SK-N-SH (cell line): ENCODE measurements at regions not wholly inside any gene's neighbourhood (a gene's known extent, or its start where the extent isn't known, plus 50 kb on each side); places are given as distances from the start of the nearest gene placed in this dataset.

ENCODE experiments used
- CTCF ChIA-PET: fragments of 300-600, 350-600 bp; formaldehyde crosslinking; extraction: SDS; loops from one replicate; lab custom pipeline; 2021; lab: Yijun Ruan, JAX
- POLR2A ChIA-PET: fragments of 350-600 bp; sonication (Branson Sonifier 250); formaldehyde crosslinking; extraction: SDS; loops from one replicate; lab custom pipeline; 2020; ENCODE audit warnings: antibody characterized with exemption, inconsistent platforms; lab: Yijun Ruan, JAX
- DNase-seq: peaks from one replicate; pipeline ENCODE4 v3.0.0; 2012
- H2AFZ ChIP-seq: fragments of 200-600 bp; sonication (generic); 2 replicates; pipeline ENCODE4 v1.8.1; 2016; ENCODE audit warnings: antibody characterized with exemption, mild to moderate bottlenecking, low read depth
- H3F3A ChIP-seq: fragments of 200-600 bp; sonication (generic); replicated peaks from 2 replicates; pipeline ENCODE3; 2016; ENCODE audit warnings: antibody characterized with exemption, mild to moderate bottlenecking; ENCODE audit not compliant: insufficient read depth
- H3K27ac ChIP-seq, 2 experiments: fragments of 200-500 bp in 1 of 2; fragments of 200-600 bp in 1 of 2; sonication (Bioruptor generic) in 1 of 2; sonication (generic), shearing (Covaris generic) in 1 of 2; 2 replicates each; pipeline versions ENCODE4 v1.5.1 to v1.6.1; 2014 to 2016; ENCODE audit warnings: low read depth in 2 of 2, inconsistent platforms in 1 of 2, low read length in 1 of 2, mild to moderate bottlenecking in 1 of 2, mixed read lengths in 1 of 2
- H3K27me3 ChIP-seq: fragments of 200-600 bp; sonication (generic), shearing (Covaris generic); 2 replicates; pipeline ENCODE4 v1.6.1; 2016; ENCODE audit warnings: mixed run types; ENCODE audit not compliant: insufficient read depth
- H3K36me3 ChIP-seq, 2 experiments: fragments of 200-500 bp in 1 of 2; fragments of 200-600 bp in 1 of 2; sonication (Bioruptor generic) in 1 of 2; sonication (generic) in 1 of 2; replicated peaks in 1 of 2; 2 replicates each; pipeline versions ENCODE3 to v1.5.1; 2014 to 2016; ENCODE audit warnings: low read length in 1 of 2, mild to moderate bottlenecking in 1 of 2; ENCODE audit not compliant: insufficient read depth in 2 of 2, control insufficient read depth in 1 of 2
- H3K4me1 ChIP-seq, 2 experiments: fragments of 200-500 bp in 1 of 2; fragments of 200-600 bp in 1 of 2; sonication (Bioruptor generic) in 1 of 2; sonication (generic), shearing (Covaris generic) in 1 of 2; 2 replicates each; pipeline versions ENCODE4 v1.5.1 to v1.6.1; 2014 to 2016; ENCODE audit warnings: low read depth in 1 of 2, low read length in 1 of 2, mixed run types in 1 of 2; ENCODE audit not compliant: insufficient read depth in 2 of 2, control insufficient read depth in 1 of 2
- H3K4me2 ChIP-seq: fragments of 200-600 bp; sonication (generic), shearing (Covaris generic); 2 replicates; pipeline ENCODE4 v1.6.1; 2017; ENCODE audit warnings: mixed run types
- H3K4me3 ChIP-seq, 2 experiments: fragments of 200-500 bp in 1 of 2; fragments of 200-600 bp in 1 of 2; sonication (Bioruptor generic) in 1 of 2; sonication (generic), shearing (Covaris generic) in 1 of 2; 2 replicates each; pipeline versions ENCODE4 v1.5.1 to v1.8.1; 2014 to 2016; ENCODE audit warnings: low read depth in 2 of 2, inconsistent platforms in 1 of 2, low read length in 1 of 2, mild to moderate bottlenecking in 1 of 2, mixed read lengths in 1 of 2, moderate library complexity in 1 of 2
- H3K79me2 ChIP-seq: fragments of 200-600 bp; sonication (generic); 2 replicates; pipeline ENCODE4 v1.8.1; 2017; ENCODE audit warnings: mild to moderate bottlenecking; ENCODE audit not compliant: insufficient read depth
- H3K9ac ChIP-seq: fragments of 200-600 bp; sonication (generic); 2 replicates; pipeline ENCODE4 v1.6.1; 2017; ENCODE audit warnings: mixed run types
- H3K9me2 ChIP-seq: fragments of 200-600 bp; sonication (generic); 2 replicates; pipeline ENCODE4 v1.6.1; 2017; ENCODE audit warnings: mixed run types
- H3K9me3 ChIP-seq: fragments of 200-600 bp; sonication (generic); 2 replicates; pipeline ENCODE4 v1.6.1; 2017; ENCODE audit warnings: mixed run types, mild to moderate bottlenecking, moderate library complexity
- H4K20me1 ChIP-seq: fragments of 200-600 bp; sonication (generic); 2 replicates; pipeline ENCODE4 v1.6.1; 2017; ENCODE audit warnings: mild to moderate bottlenecking, mixed run types; ENCODE audit not compliant: insufficient read depth
- ELF1 ChIP-seq: IDR thresholded peaks from 2 replicates; pipeline ENCODE4 v1.4.0; 2012
- EZH2phosphoT487 ChIP-seq: fragments of 200-600 bp; sonication (generic); IDR thresholded peaks from 2 replicates; pipeline ENCODE4 v1.6.1; 2017; ENCODE audit warnings: low read depth, mixed run types, mild to moderate bottlenecking, antibody characterized with exemption, moderate library complexity, borderline replicate concordance
- FOSL2 ChIP-seq: IDR thresholded peaks from 2 replicates; pipeline ENCODE4 v1.4.0; 2012; ENCODE audit warnings: low read depth, mild to moderate bottlenecking, moderate library complexity, borderline replicate concordance
- FOXJ3 ChIP-seq: sonication (generic); formaldehyde crosslinking; IDR thresholded peaks from 2 replicates; pipeline ENCODE4 v1.5.1; 2020; ENCODE audit warnings: mild to moderate bottlenecking, missing genetic modification reagents
- JUND ChIP-seq: IDR thresholded peaks from 2 replicates; pipeline ENCODE4 v1.4.0; 2012
- MXI1 ChIP-seq: IDR thresholded peaks from 2 replicates; pipeline ENCODE4 v1.6.1; 2012; ENCODE audit warnings: mild to moderate bottlenecking, low read depth, low read length, improper control_type of control experiment
- NFIC ChIP-seq: IDR thresholded peaks from 2 replicates; pipeline ENCODE4 v1.4.0; 2012; ENCODE audit warnings: borderline replicate concordance
- NRF1 ChIP-seq: IDR thresholded peaks from 2 replicates; pipeline ENCODE4 v1.6.1; 2012; ENCODE audit warnings: low read depth, mild to moderate bottlenecking, low read length
- POLR2AphosphoS5 ChIP-seq: IDR thresholded peaks from 2 replicates; pipeline ENCODE4 v1.6.1; 2012; ENCODE audit warnings: low read depth, low read length
- RAD21 ChIP-seq: IDR thresholded peaks from 2 replicates; pipeline ENCODE4 v1.6.1; 2012; ENCODE audit warnings: mild to moderate bottlenecking, low read length
- RCOR1 ChIP-seq: fragments of 150-350 bp; IDR thresholded peaks from 2 replicates; pipeline ENCODE4 v1.6.1; 2017; ENCODE audit warnings: antibody characterized with exemption, low read length
- RXRA ChIP-seq: IDR thresholded peaks from 2 replicates; pipeline ENCODE4 v1.4.0; 2012; ENCODE audit warnings: low read depth, mild to moderate bottlenecking, borderline replicate concordance
- TAF1 ChIP-seq: IDR thresholded peaks from 2 replicates; pipeline ENCODE4 v1.6.1; 2012; ENCODE audit warnings: low read depth, mild to moderate bottlenecking, low read length, moderate library complexity, borderline replicate concordance
- TCF12 ChIP-seq: IDR thresholded peaks from 2 replicates; pipeline ENCODE4 v1.4.0; 2012
- WGBS: methylation state at CpG from one replicate; pipeline ENCODE4 v1.1.6; 2017; ENCODE audit warnings: low lambda C conversion rate; 5-methylcytosine and 5-hydroxymethylcytosine counted together
- TF ChIP-seq, protein P1 (sequence below): IDR thresholded peaks from 2 replicates; pipeline ENCODE4 v1.4.0; 2012; ENCODE audit warnings: low read depth, borderline replicate concordance
- TF ChIP-seq, protein P2 (sequence below): fragments of 150-350 bp; IDR thresholded peaks from 2 replicates; pipeline ENCODE4 v1.6.1; 2017; ENCODE audit warnings: antibody characterized with exemption, low read length, low read depth, borderline replicate concordance
- TF ChIP-seq, protein P3 (sequence below): fragments of 150-350 bp; IDR thresholded peaks from 2 replicates; pipeline ENCODE4 v1.6.1; 2016; ENCODE audit warnings: mild to moderate bottlenecking, low read depth, low read length
- TF ChIP-seq, protein P4 (sequence below): IDR thresholded peaks from 2 replicates; pipeline ENCODE4 v1.4.0; 2012; ENCODE audit warnings: low read depth

DNA sequence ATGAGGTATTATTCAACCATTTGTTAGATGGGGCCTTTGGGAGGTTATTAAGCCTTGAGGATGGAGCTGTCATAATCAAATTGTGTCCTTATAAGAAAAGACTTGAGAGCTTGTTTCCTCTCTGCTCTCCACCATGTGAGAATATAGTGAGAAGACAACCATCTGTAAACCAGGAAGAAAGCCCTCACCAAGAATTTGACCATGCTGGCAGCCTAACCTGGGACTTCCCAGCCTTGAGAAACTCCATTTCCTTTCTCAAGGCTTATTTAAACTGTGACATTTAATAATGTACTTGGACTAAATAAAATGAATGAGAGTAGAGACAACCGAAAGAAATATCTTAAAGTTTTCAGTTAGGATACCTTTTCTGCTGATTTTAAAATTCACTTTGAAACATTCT lies 83.7 kb upstream of the GC start:
- no peaks in the 10 kb centered on the region for H4K20me1 ChIP-seq
- no peaks in the 10 kb centered on the region for H3K79me2 ChIP-seq
- 0% methylated on average over 1 of the region's 1 CpG for WGBS
- ChIA-PET CTCF (interaction anchor here (1.4 kb wide), 1 partner anchor 11 kb away, joined by 3 read pairs; no protein-coding TSS in a partner anchor), POLR2A (no interaction called here)
- H2AFZ ChIP-seq, result no peak overlapping the region
- H3K4me1 ChIP-seq, result no peaks in the 10 kb centered on the region
- no peak overlapping the region for H3K27ac ChIP-seq
- H3F3A ChIP-seq, result no peaks in the 10 kb centered on the region
- no peaks in the 10 kb centered on the region for H3K9me2 ChIP-seq
- H3K9ac ChIP-seq, result no peak overlapping the region
- no peak for DNase-seq
- H3K9me3 ChIP-seq, result no peaks in the 10 kb centered on the region
- no peak overlapping the region for H3K4me3 ChIP-seq
- TF ChIP-seq, protein P1, sequence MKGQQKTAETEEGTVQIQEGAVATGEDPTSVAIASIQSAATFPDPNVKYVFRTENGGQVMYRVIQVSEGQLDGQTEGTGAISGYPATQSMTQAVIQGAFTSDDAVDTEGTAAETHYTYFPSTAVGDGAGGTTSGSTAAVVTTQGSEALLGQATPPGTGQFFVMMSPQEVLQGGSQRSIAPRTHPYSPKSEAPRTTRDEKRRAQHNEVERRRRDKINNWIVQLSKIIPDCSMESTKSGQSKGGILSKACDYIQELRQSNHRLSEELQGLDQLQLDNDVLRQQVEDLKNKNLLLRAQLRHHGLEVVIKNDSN, result no peak
- TF ChIP-seq ELF1 (no peak), RAD21 (no peak), NFIC (no peak), EZH2phosphoT487 (no peak)
- no peaks in the 10 kb centered on the region for H3K36me3 ChIP-seq
- H3K27me3 ChIP-seq, result no peaks in the 10 kb centered on the region
- H3K4me2 ChIP-seq, result no peak overlapping the region

DNA sequence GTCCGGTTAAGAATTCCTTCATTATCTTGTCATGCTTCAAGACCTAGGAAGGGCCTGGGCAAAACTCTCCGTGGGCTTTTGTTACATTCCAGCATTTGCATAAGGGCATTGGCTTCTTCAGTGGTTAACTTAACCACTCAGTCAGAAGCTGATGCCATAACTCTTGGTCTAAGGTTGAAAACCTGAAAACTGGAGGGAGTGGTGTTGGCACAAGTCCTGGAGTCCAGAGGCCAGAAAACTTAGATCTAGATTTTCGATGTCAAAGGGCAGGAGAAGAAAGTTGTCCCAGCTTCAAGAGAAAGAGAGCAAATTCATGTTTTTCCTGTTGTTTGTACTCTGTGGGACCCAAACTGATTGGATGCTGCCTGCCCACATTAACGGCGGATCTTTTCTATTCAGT lies 86.6 kb upstream of the GC start:
- no peak overlapping the region for H3K4me2 ChIP-seq
- POLR2A ChIA-PET, result no interaction called here
- TF ChIP-seq TCF12, result no peak
- no peak for TF ChIP-seq TAF1
- TF ChIP-seq, protein P2, sequence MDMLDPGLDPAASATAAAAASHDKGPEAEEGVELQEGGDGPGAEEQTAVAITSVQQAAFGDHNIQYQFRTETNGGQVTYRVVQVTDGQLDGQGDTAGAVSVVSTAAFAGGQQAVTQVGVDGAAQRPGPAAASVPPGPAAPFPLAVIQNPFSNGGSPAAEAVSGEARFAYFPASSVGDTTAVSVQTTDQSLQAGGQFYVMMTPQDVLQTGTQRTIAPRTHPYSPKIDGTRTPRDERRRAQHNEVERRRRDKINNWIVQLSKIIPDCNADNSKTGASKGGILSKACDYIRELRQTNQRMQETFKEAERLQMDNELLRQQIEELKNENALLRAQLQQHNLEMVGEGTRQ, result no peak
- no peak for TF ChIP-seq MXI1
- no peak for TF ChIP-seq RXRA
- TF ChIP-seq FOXJ3 (CRISPR knock-in tag), result no peak
- TF ChIP-seq NRF1, result no peak
- TF ChIP-seq, protein P3, sequence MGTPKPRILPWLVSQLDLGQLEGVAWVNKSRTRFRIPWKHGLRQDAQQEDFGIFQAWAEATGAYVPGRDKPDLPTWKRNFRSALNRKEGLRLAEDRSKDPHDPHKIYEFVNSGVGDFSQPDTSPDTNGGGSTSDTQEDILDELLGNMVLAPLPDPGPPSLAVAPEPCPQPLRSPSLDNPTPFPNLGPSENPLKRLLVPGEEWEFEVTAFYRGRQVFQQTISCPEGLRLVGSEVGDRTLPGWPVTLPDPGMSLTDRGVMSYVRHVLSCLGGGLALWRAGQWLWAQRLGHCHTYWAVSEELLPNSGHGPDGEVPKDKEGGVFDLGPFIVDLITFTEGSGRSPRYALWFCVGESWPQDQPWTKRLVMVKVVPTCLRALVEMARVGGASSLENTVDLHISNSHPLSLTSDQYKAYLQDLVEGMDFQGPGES, result no peak
- TF ChIP-seq, protein P4, sequence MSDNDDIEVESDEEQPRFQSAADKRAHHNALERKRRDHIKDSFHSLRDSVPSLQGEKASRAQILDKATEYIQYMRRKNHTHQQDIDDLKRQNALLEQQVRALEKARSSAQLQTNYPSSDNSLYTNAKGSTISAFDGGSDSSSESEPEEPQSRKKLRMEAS, result no peak
- TF ChIP-seq RCOR1, result no peak
- TF ChIP-seq FOSL2, result no peak
- no peak for TF ChIP-seq JUND
- no peak for TF ChIP-seq POLR2AphosphoS5
- no peak overlapping the region for H3K9ac ChIP-seq
- no peaks in the 10 kb centered on the region for H3K79me2 ChIP-seq
- no peak overlapping the region for H3K4me3 ChIP-seq
- no peak overlapping the region for H2AFZ ChIP-seq
- H3K9me2 ChIP-seq, result no peaks in the 10 kb centered on the region
- CTCF ChIA-PET, result no interaction called here
- H4K20me1 ChIP-seq, result no peaks in the 10 kb centered on the region
- H3K4me1 ChIP-seq, result no peaks in the 10 kb centered on the region
- H3K36me3 ChIP-seq, result no peaks in the 10 kb centered on the region
- H3K27ac ChIP-seq, result no peak overlapping the region
- no peaks in the 10 kb centered on the region for H3K9me3 ChIP-seq
- WGBS, result 10% methylated on average over 5 of the region's 5 CpGs
- no peak for DNase-seq
- no peaks in the 10 kb centered on the region for H3F3A ChIP-seq
- no peaks in the 10 kb centered on the region for H3K27me3 ChIP-seq
